Thyroid gland (tissue), 4 donors: ENCODE measurements at regions not wholly inside any gene's neighbourhood (a gene's known extent, or its start where the extent isn't known, plus 50 kb on each side); places are given as distances from the start of the nearest gene placed in this dataset.

Experiments
- CTCF ChIP-seq, 6 experiments: fragments of 200-600 bp in 3 of 6; fragments of 450-650 bp in 3 of 6; sonication (generic) in 3 of 6; IDR thresholded peaks; one replicate each; pipeline ENCODE4 v1.5.1; 2016 to 2019; ENCODE audit warnings: antibody characterized with exemption in 6 of 6, mild to moderate bottlenecking in 2 of 6, inconsistent platforms in 1 of 6, moderate library complexity in 1 of 6
- POLR2A ChIP-seq, 2 donors: fragments of 450-650 bp; IDR thresholded peaks; one replicate each; pipeline ENCODE4 v1.6.1; 2017; ENCODE audit warnings: antibody characterized with exemption in 2 of 2, mild to moderate bottlenecking in 2 of 2, moderate library complexity in 1 of 2

GRCh38 chr3:80227216-80227615 is 459.4 kb upstream of the ROBO1 start:
- TF ChIP-seq CTCF (IDR thresholded peaks at IDR 0.05) (no peak), POLR2A (IDR thresholded peaks at IDR 0.05) (no peak)
